IMR-90 (cell line): ENCODE measurements at regions not wholly inside any gene's neighbourhood (a gene's known extent, or its start where the extent isn't known, plus 50 kb on each side); places are given as distances from the start of the nearest gene placed in this dataset.
"Not testable (repeated sequence)": the region's sequence is repeated elsewhere in the genome, so short reads cannot be mapped to it uniquely, and the experiment has no call there.

Experiments used
- ATAC-seq: fragments of 200-7000 bp; cut with Tn5 transposase; 2 replicates; pipeline ENCODE4 v1.9.1; 2020; ENCODE audit warnings: low read depth, mild to moderate bottlenecking, moderate library complexity
- BruUV-seq: library from RNA; stranded (reverse); fragments of 400-500 nt; replicated peaks from 2 replicates; lab custom pipeline; 2021; lab: Mats Ljungman, UMichigan
- CTCF ChIA-PET: fragments of 300-600 bp; formaldehyde crosslinking; extraction: SDS; loops from one replicate; lab custom pipeline; 2021; ENCODE audit warnings: antibody characterized with exemption; lab: Yijun Ruan, JAX
- POLR2A ChIA-PET: fragments of 300-600 bp; sonication (Branson Sonifier 250); formaldehyde crosslinking; loops from one replicate; lab custom pipeline; 2022; ENCODE audit warnings: antibody characterized with exemption; ENCODE audit not compliant: unreplicated experiment; lab: Charles Lee
- DNase-seq: peaks from one replicate; pipeline ENCODE4 v3.0.0; 2013
- H2AFZ ChIP-seq: replicated peaks from 2 replicates; pipeline ENCODE3; 2013; ENCODE audit warnings: low read length, mild to moderate bottlenecking; ENCODE audit not compliant: poor library complexity
- H2AK5ac ChIP-seq: 2 replicates; pipeline ENCODE4 v1.6.1; 2013; ENCODE audit warnings: low read depth, low read length, inconsistent platforms
- H2AK9ac ChIP-seq: replicated peaks from 2 replicates; pipeline ENCODE3; 2013; ENCODE audit warnings: mild to moderate bottlenecking, low read depth, low read length, moderate library complexity; ENCODE audit not compliant: poor library complexity
- H2BK120ac ChIP-seq: 2 replicates; pipeline ENCODE4 v1.6.1; 2013; ENCODE audit warnings: low read depth, low read length, inconsistent platforms
- H2BK15ac ChIP-seq: 3 replicates; pipeline ENCODE4 v1.6.1; 2013; ENCODE audit warnings: low read depth, low read length, inconsistent platforms
- H2BK20ac ChIP-seq: 2 replicates; pipeline ENCODE4 v1.6.1; 2013; ENCODE audit warnings: low read depth, mild to moderate bottlenecking, inconsistent platforms, low read length, moderate library complexity
- H2BK5ac ChIP-seq: 2 replicates; pipeline ENCODE4 v1.6.1; 2013; ENCODE audit warnings: mild to moderate bottlenecking, low read depth, low read length, inconsistent platforms; ENCODE audit not compliant: poor library complexity, severe bottlenecking
- H3K14ac ChIP-seq: replicated peaks from 2 replicates; pipeline ENCODE4 v1.6.1; 2013; ENCODE audit warnings: low read depth, low read length, inconsistent platforms
- H3K18ac ChIP-seq: 2 replicates; pipeline ENCODE4 v1.6.1; 2013; ENCODE audit warnings: low read depth, low read length, control low read depth
- H3K23ac ChIP-seq: 2 replicates; pipeline ENCODE4 v1.6.1; 2013; ENCODE audit warnings: low read depth, low read length, inconsistent platforms
- H3K27ac ChIP-seq: 2 replicates; pipeline ENCODE4 v1.5.1; 2013; ENCODE audit warnings: mild to moderate bottlenecking, control low read depth, low read length; ENCODE audit not compliant: insufficient read depth
- H3K27me3 ChIP-seq: 2 replicates; pipeline ENCODE4 v1.6.1; 2013; ENCODE audit warnings: low read length; ENCODE audit not compliant: control insufficient read depth, insufficient read depth
- H3K36me3 ChIP-seq: 2 replicates; pipeline ENCODE4 v1.6.1; 2013; ENCODE audit warnings: low read length, mixed read lengths; ENCODE audit not compliant: control insufficient read depth, insufficient read depth
- H3K4ac ChIP-seq: 2 replicates; pipeline ENCODE4 v1.6.1; 2013; ENCODE audit warnings: low read depth, low read length, inconsistent platforms
- H3K4me1 ChIP-seq: 2 replicates; pipeline ENCODE4 v1.6.1; 2013; ENCODE audit warnings: low read length, mixed read lengths; ENCODE audit not compliant: control insufficient read depth, insufficient read depth
- H3K4me2 ChIP-seq: 2 replicates; pipeline ENCODE4 v1.6.1; 2013; ENCODE audit warnings: low read depth, mild to moderate bottlenecking, control low read depth, low read length, moderate library complexity
- H3K4me3 ChIP-seq: 2 replicates; pipeline ENCODE4 v1.5.1; 2013; ENCODE audit warnings: low read depth, mild to moderate bottlenecking, control low read depth, low read length, moderate library complexity; ENCODE audit not compliant: insufficient read depth
- H3K56ac ChIP-seq: 2 replicates; pipeline ENCODE4 v1.6.1; 2013; ENCODE audit warnings: low read length, inconsistent platforms; ENCODE audit not compliant: insufficient read depth; ENCODE audit errors: extremely low read depth
- H3K79me1 ChIP-seq, 2 experiments: 2 replicates each; pipeline ENCODE4 v1.6.1; 2013; ENCODE audit warnings: low read length in 2 of 2, inconsistent platforms in 1 of 2, low read depth in 1 of 2
- H3K9ac ChIP-seq: 2 replicates; pipeline ENCODE4 v1.6.1; 2013; ENCODE audit warnings: low read depth, low read length, control low read depth
- H3K9me1 ChIP-seq: 2 replicates; pipeline ENCODE4 v1.6.1; 2013; ENCODE audit warnings: low read length, inconsistent platforms; ENCODE audit not compliant: insufficient read depth
- H3K9me3 ChIP-seq: 2 replicates; pipeline ENCODE4 v1.6.1; 2013; ENCODE audit warnings: low read length; ENCODE audit not compliant: control insufficient read depth, insufficient read depth
- H4K20me1 ChIP-seq: 2 replicates; pipeline ENCODE4 v1.6.1; 2013; ENCODE audit warnings: low read length, inconsistent platforms; ENCODE audit not compliant: insufficient read depth
- H4K5ac ChIP-seq: 2 replicates; pipeline ENCODE4 v1.6.1; 2013; ENCODE audit warnings: mild to moderate bottlenecking, low read depth, low read length, control low read depth
- H4K8ac ChIP-seq, 2 experiments: 2 replicates each; pipeline ENCODE4 v1.6.1; 2013; ENCODE audit warnings: low read depth in 2 of 2, low read length in 2 of 2, control low read depth in 1 of 2, inconsistent platforms in 1 of 2
- H4K91ac ChIP-seq: 2 replicates; pipeline ENCODE4 v1.6.1; 2013; ENCODE audit warnings: low read depth, low read length, inconsistent platforms; ENCODE audit not compliant: insufficient read depth
- WGBS, 2 experiments: methylation state at CpG; one replicate each; pipeline versions ENCODE4 v1.1.5 to v1.1.7; 2013; ENCODE audit warnings: missing lambda C conversion rate in 2 of 2; ENCODE audit not compliant: insufficient read length in 1 of 2; ENCODE audit errors: extremely low coverage in 2 of 2; 5-methylcytosine and 5-hydroxymethylcytosine counted together
- dilution Hi-C: fragments of 300-500 bp; cut with HindIII; formaldehyde crosslinking; loops from one replicate; pipeline ENCODE4 v1.14.3; 2018; ENCODE audit warnings: low sequenced_read_pairs; ENCODE audit not compliant: unreplicated experiment
- in situ Hi-C: fragments of 300-500 bp; cut with MboI; formaldehyde crosslinking; loops from 3 replicates; pipeline ENCODE4 v1.14.3; 2019; ENCODE audit warnings: low sequenced_read_pairs, inconsistent platforms, mixed read lengths
- intact Hi-C: fragments of 100-400 bp; cut with micrococcal nuclease; formaldehyde crosslinking; loops from 2 replicates; pipeline ENCODE4 v1.10.0; 2022

GRCh38 chr17:83026921-83027320, 52.5 kb upstream of the METRNL start:
- H2BK15ac ChIP-seq, H2BK20ac ChIP-seq, H2AK5ac ChIP-seq, BruUV-seq, H3K9ac ChIP-seq, H3K27me3 ChIP-seq, H2BK120ac ChIP-seq, intact Hi-C loops, H3K4me1 ChIP-seq, H3K79me1 ChIP-seq, H3K56ac ChIP-seq, H3K4me2 ChIP-seq, H3K14ac ChIP-seq, H3K4me3 ChIP-seq, dilution Hi-C loops, H3K18ac ChIP-seq, H2BK5ac ChIP-seq, H4K20me1 ChIP-seq, H4K8ac ChIP-seq, in situ Hi-C loops, H2AK9ac ChIP-seq, H3K9me3 ChIP-seq, H3K23ac ChIP-seq, H3K9me1 ChIP-seq, H4K5ac ChIP-seq, H3K4ac ChIP-seq, H2AFZ ChIP-seq, POLR2A ChIA-PET, H3K27ac ChIP-seq, H3K36me3 ChIP-seq, CTCF ChIA-PET, H4K91ac ChIP-seq, DNase-seq, ATAC-seq: not testable (repeated sequence)
- WGBS, 2 experiments, result no CpG with 5 or more reads among the region's 11 CpGs
